ENCODE measurements at regions not wholly inside any gene's neighbourhood (a gene's known extent, or its start where the extent isn't known, plus 50 kb on each side); places are given as distances from the start of the nearest gene placed in this dataset.

GRCh38 chr4:42330002-42330592 lies 67.2 kb upstream of the SHISA3 start:
- DNase-seq (ENCODE audit: low read depth, low spot score) = no peak

GRCh38 chr4:42331040-42331439 lies 66.2 kb upstream of the SHISA3 start:
- no peak for DNase-seq (ENCODE audit: low read depth, low spot score)

- DNase-seq (ENCODE audit: low read depth, low spot score) = no peak
Observed at GRCh38 chr4:42331914-42332368, 65.3 kb upstream of the SHISA3 start.

- no peak for DNase-seq (ENCODE audit: low read depth, low spot score)
Observed at GRCh38 chr4:42339935-42340406, 57.3 kb upstream of the SHISA3 start.

- no peak for DNase-seq (ENCODE audit: low read depth, low spot score)
Observed at GRCh38 chr4:42341518-42342026, 55.7 kb upstream of the SHISA3 start.

- no peak for DNase-seq (ENCODE audit: low read depth, low spot score)
Observed at GRCh38 chr4:42342459-42342858, 54.8 kb upstream of the SHISA3 start.

- DNase-seq (ENCODE audit: low read depth, low spot score) = no peak
Observed at GRCh38 chr4:42344309-42344708, 53.0 kb upstream of the SHISA3 start.

- DNase-seq (ENCODE audit: low read depth, low spot score) = no peak
Observed at GRCh38 chr4:42344749-42345148, 52.5 kb upstream of the SHISA3 start.

- DNase-seq (ENCODE audit: low read depth, low spot score) = no peak
Observed at GRCh38 chr4:42345962-42346544, 51.2 kb upstream of the SHISA3 start.

- no peak for DNase-seq (ENCODE audit: low read depth, low spot score)
Observed at GRCh38 chr4:42347076-42347475, 50.2 kb upstream of the SHISA3 start.
